ENCODE measurements at regions not wholly inside any gene's neighbourhood (a gene's known extent, or its start where the extent isn't known, plus 50 kb on each side); places are given as distances from the start of the nearest gene placed in this dataset.

DNA sequence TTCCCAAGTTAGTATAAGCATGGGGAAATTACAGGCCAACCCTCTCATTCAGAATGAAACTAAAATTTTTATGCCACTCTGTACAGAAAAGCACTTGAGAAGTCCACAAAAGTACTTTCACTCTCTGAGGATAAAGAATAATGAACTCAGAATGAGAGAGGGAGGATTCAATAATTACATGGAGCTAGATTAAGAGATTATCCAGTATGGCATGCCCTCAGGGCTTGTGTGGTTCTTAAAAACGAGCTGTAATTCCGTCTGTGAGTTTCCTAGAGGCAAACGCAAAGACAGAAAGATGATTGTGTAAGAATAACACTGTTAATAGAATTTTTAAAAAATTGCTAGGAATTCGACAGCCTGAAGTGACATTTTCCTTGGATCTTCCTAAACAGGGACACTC is 126.8 kb upstream of the PTCH1 start:
- no peaks in the 10 kb centered on the region for H3K4me1 ChIP-seq (ENCODE audit: control insufficient read depth, insufficient read depth, low read length)
- no peaks in the 10 kb centered on the region for H3K36me3 ChIP-seq (ENCODE audit: control insufficient read depth, insufficient read depth, low read length)
- no peaks in the 10 kb centered on the region for H3K27me3 ChIP-seq (ENCODE audit: control insufficient read depth, insufficient read depth, low read length)
- no peak overlapping the region for H3K9ac ChIP-seq (ENCODE audit: low read length)
- no peak overlapping the region for H3K27ac ChIP-seq (ENCODE audit: low read depth, low read length)
- no peak overlapping the region for H3K4me3 ChIP-seq (ENCODE audit: low read length)

DNA sequence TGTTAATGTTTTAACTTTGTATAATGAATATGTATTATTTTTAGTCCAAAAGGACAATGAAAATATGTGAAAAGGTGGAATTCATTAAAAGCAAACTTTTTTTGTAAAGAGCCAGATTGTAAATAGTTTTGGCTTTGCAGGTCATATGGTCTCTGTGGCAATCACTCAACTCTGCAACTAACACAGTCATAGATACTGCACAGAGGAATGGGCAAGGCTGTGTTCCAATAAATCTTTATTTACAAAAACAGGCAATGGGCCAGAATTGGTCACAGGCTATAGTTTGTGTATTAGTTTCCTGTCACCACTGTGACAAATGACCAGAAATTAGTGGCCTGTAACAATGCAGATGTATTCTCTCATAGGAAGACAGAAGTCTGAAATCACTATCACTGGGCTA is 125.4 kb upstream of the PTCH1 start:
- no peak overlapping the region for H3K9ac ChIP-seq (ENCODE audit: low read length)
- H3K36me3 ChIP-seq (ENCODE audit: control insufficient read depth, insufficient read depth, low read length) = no peaks in the 10 kb centered on the region
- no peaks in the 10 kb centered on the region for H3K27me3 ChIP-seq (ENCODE audit: control insufficient read depth, insufficient read depth, low read length)

DNA sequence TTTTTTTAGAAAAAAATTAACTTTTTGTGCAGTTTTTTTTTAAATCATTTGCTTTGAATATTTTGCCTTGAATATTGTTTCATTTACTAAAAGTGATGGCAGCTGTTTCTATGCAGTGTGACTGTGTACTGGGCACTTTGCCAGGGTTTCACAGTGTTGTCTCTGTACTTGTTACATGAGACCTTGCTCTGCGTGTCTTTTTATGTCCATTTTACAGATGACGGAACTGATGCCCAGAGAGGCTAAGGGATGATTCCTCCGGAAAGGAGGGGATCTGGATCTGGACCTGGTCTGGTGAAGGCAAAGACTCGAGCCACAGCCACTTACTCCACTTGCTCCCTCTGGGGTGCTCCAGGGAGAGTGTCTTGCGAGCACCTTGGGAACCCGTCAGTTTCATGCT is 124.8 kb upstream of the PTCH1 start:
- H3K4me3 ChIP-seq (ENCODE audit: low read length) = no peak overlapping the region
- H3K27ac ChIP-seq (ENCODE audit: low read depth, low read length) = no peak overlapping the region
- no peak overlapping the region for H3K9ac ChIP-seq (ENCODE audit: low read length)
- no peaks in the 10 kb centered on the region for H3K27me3 ChIP-seq (ENCODE audit: control insufficient read depth, insufficient read depth, low read length)
- H3K4me1 ChIP-seq (ENCODE audit: control insufficient read depth, insufficient read depth, low read length) = no peaks in the 10 kb centered on the region
- no peaks in the 10 kb centered on the region for H3K36me3 ChIP-seq (ENCODE audit: control insufficient read depth, insufficient read depth, low read length)

More for the DNA sequence above, 125.4 kb upstream of the PTCH1 start:
- Histone ChIP-seq H3K4me1 (ENCODE audit: control insufficient read depth, insufficient read depth, low read length) (no peaks in the 10 kb centered on the region), H3K4me3 (ENCODE audit: low read length) (no peak overlapping the region), H3K27ac (ENCODE audit: low read depth, low read length) (no peak overlapping the region)

DNA sequence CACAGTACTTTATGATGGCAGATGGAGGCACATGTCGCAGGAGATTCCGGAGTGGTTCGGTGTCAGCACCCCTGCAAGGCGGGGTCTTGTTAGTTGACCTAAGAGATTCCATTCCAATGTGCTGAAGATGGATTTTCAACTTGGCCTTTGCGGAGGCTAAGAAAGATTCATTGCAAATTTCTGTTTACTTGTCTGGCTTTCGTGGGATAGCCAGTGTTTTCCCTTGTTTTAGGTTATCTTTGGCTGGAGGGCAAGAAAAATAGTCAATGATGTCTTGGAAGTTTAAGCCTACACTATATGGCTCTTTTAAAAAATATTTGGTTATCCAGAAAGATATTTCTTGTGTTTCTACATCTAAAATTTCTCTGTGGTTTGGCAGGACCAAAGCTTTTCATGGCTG is 123.6 kb upstream of the PTCH1 start:
- H3K9ac ChIP-seq (ENCODE audit: low read length) = no peak overlapping the region
- H3K36me3 ChIP-seq (ENCODE audit: control insufficient read depth, insufficient read depth, low read length) = no peaks in the 10 kb centered on the region
- H3K4me1 ChIP-seq (ENCODE audit: control insufficient read depth, insufficient read depth, low read length) = no peaks in the 10 kb centered on the region
- no peak overlapping the region for H3K4me3 ChIP-seq (ENCODE audit: low read length)
- no peaks in the 10 kb centered on the region for H3K27me3 ChIP-seq (ENCODE audit: control insufficient read depth, insufficient read depth, low read length)
- H3K27ac ChIP-seq (ENCODE audit: low read depth, low read length) = no peak overlapping the region

DNA sequence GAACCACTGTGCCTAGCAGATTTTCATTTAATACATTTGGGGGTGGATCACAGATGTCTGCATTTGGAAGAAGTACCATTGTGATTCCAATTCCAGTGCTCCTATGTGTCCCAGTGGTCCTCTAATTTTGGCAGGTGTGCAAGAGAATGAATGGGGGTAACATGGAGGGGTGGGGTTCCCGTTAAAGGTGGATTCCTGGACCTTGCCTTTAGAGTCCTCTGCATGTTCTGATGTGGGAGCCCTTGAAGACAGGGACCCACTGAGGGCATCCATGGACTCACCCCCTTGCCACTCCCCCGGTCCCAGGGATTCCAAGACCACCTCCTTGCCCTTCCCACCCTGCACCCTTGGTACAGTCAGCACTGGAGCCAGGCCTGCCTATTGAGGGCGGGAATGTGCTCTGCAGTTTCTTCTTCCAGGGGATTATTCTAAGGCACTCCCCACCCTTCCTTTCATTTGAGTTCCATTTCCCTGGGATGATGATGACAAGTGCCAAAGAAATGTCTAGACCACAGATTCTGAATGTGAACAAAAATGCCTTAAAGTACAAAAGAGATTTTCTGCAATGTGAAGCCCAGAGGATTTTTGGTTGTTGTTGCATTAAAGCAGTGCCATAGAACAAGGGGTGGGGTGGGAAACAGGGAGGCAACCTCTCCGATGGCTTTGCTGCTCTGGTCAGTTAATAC is 119.4 kb upstream of the PTCH1 start:
- Histone ChIP-seq H3K36me3 (ENCODE audit: control insufficient read depth, insufficient read depth, low read length) (no peaks in the 10 kb centered on the region), H3K27me3 (ENCODE audit: control insufficient read depth, insufficient read depth, low read length) (no peaks in the 10 kb centered on the region), H3K4me3 (ENCODE audit: low read length) (no peak overlapping the region), H3K27ac (ENCODE audit: low read depth, low read length) (no peak overlapping the region), H3K9ac (ENCODE audit: low read length) (no peak overlapping the region), H3K4me1 (ENCODE audit: control insufficient read depth, insufficient read depth, low read length) (no peaks in the 10 kb centered on the region)

DNA sequence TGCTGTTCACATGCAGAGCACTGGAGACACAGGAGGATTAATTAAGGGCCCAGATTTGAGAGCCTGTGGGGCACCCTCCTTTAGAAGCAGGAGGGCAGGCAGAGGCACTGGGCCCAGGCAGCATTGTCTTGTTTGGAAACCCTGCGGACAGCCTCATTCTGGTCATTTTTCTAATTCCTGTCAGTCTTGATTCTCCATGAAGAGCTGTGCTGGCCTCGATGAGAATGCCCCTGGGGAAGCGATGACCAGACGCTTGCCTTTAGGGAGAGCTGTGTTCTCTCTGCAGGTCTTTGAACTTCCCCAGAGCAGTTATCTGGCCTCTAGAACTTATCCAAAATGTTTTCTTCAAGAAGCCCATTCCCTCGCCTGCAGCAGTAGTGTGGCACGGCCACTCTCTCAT is 117.8 kb upstream of the PTCH1 start:
- no peak overlapping the region for H3K27ac ChIP-seq (ENCODE audit: low read depth, low read length)
- no peaks in the 10 kb centered on the region for H3K36me3 ChIP-seq (ENCODE audit: control insufficient read depth, insufficient read depth, low read length)
- H3K9ac ChIP-seq (ENCODE audit: low read length) = no peak overlapping the region
- no peaks in the 10 kb centered on the region for H3K4me1 ChIP-seq (ENCODE audit: control insufficient read depth, insufficient read depth, low read length)
- H3K27me3 ChIP-seq (ENCODE audit: control insufficient read depth, insufficient read depth, low read length) = no peaks in the 10 kb centered on the region
- no peak overlapping the region for H3K4me3 ChIP-seq (ENCODE audit: low read length)

DNA sequence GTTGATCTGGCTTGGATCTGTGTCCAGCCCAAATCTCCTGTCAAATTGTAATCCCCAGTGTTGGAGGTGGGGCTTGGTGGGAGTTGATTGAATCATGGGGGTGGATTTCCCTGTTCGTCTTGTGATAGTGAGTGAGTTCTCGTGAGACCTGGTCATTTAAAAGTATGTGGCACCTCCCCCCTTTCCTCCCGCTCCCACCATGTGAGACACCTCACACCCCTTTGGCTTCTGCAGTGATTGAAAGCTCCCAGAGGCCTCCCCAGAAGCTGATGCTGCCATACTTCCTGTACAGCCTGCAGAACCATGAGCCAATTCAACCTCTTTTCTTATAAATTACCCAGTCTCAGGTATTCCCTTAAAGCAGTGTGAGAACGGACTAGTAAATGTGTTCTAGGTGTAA is 117.3 kb upstream of the PTCH1 start:
- no peak overlapping the region for H3K4me3 ChIP-seq (ENCODE audit: low read length)
- H3K4me1 ChIP-seq (ENCODE audit: control insufficient read depth, insufficient read depth, low read length) = no peaks in the 10 kb centered on the region
- H3K36me3 ChIP-seq (ENCODE audit: control insufficient read depth, insufficient read depth, low read length) = no peaks in the 10 kb centered on the region
- H3K9ac ChIP-seq (ENCODE audit: low read length) = no peak overlapping the region
- no peaks in the 10 kb centered on the region for H3K27me3 ChIP-seq (ENCODE audit: control insufficient read depth, insufficient read depth, low read length)
- H3K27ac ChIP-seq (ENCODE audit: low read depth, low read length) = no peak overlapping the region

DNA sequence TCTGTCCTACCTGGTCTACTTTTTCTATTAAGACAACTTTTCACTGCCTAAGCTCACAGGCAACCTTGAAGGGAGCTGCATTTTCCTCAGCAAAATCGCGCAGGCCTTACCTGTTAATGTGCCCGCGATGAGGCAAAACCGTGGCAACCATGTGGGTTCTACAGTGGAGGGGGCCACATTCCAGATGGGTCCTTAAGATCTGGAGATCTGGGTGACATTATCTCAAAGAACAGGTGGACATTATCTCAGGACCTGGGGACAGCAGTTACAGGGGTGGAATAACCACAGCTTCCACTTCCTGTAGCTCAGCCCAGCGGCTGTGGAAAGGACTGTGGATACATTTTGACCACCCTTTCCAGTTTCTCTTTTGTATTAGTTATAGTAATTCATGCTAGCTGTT is 112.8 kb upstream of the PTCH1 start:
- Histone ChIP-seq H3K27ac (ENCODE audit: low read depth, low read length) (no peak overlapping the region), H3K36me3 (ENCODE audit: control insufficient read depth, insufficient read depth, low read length) (no peaks in the 10 kb centered on the region), H3K4me1 (ENCODE audit: control insufficient read depth, insufficient read depth, low read length) (no peaks in the 10 kb centered on the region), H3K9ac (ENCODE audit: low read length) (no peak overlapping the region), H3K4me3 (ENCODE audit: low read length) (no peak overlapping the region), H3K27me3 (ENCODE audit: control insufficient read depth, insufficient read depth, low read length) (no peaks in the 10 kb centered on the region)

DNA sequence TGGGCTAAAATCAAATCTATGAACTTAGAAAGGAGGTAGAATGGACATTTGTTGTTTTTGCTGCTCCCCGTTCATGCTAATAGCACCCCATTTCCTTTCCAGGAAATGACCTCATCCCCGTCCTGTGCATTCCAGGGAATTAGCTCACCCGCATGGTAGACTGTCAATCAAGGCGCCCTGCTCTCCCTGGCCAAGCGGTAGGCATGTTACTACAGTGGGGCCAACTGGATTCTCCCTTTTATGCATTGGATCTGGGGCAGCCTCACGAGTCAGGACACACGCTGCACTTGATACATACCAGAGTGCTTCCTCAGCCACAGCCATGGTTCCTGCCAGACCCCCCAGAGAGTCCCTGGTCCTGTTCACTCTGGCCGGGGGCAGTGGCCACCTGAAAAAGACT is 111.0 kb upstream of the PTCH1 start:
- H3K4me3 ChIP-seq (ENCODE audit: low read length) = no peak overlapping the region
- H3K27ac ChIP-seq (ENCODE audit: low read depth, low read length) = no peak overlapping the region
- H3K36me3 ChIP-seq (ENCODE audit: control insufficient read depth, insufficient read depth, low read length) = no peaks in the 10 kb centered on the region
- no peaks in the 10 kb centered on the region for H3K27me3 ChIP-seq (ENCODE audit: control insufficient read depth, insufficient read depth, low read length)
- no peaks in the 10 kb centered on the region for H3K4me1 ChIP-seq (ENCODE audit: control insufficient read depth, insufficient read depth, low read length)
- H3K9ac ChIP-seq (ENCODE audit: low read length) = no peak overlapping the region

DNA sequence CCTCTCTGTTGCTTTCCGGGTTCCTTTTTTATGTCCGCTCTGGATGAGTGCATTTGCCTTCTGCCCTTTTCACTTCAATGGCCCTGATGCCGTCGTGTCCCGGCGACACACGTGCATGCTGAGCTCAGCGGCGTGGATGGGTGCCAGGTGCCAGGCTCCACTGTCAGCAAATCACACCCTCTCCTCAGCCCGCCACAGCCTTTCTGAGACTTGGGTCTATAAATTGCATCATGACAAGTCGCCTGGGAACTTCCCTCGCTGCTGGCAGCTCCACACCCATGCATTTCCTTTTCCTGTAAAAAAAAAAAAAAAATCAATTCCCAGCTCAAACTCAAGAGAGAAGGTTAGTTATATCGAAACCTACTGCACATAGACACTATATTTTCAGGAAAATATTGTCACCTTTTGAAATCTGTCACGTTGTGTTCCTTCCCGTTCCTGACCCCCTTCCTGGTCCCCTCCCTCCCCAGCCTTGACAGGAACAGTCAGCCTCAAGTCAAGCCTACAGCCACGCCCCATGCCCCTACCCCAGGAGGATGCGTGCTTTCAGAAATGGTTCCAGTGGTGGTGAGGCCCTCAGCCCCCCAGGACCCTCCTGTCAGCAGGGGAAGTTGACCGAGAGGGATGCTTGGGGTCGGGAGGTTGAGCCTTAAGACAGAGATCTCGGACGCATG is 110.3 kb upstream of the PTCH1 start:
- H3K9ac ChIP-seq (ENCODE audit: low read length) = no peak overlapping the region
- no peaks in the 10 kb centered on the region for H3K4me1 ChIP-seq (ENCODE audit: control insufficient read depth, insufficient read depth, low read length)
- H3K4me3 ChIP-seq (ENCODE audit: low read length) = no peak overlapping the region
- H3K36me3 ChIP-seq (ENCODE audit: control insufficient read depth, insufficient read depth, low read length) = no peaks in the 10 kb centered on the region
- no peak overlapping the region for H3K27ac ChIP-seq (ENCODE audit: low read depth, low read length)
- H3K27me3 ChIP-seq (ENCODE audit: control insufficient read depth, insufficient read depth, low read length) = no peaks in the 10 kb centered on the region

DNA sequence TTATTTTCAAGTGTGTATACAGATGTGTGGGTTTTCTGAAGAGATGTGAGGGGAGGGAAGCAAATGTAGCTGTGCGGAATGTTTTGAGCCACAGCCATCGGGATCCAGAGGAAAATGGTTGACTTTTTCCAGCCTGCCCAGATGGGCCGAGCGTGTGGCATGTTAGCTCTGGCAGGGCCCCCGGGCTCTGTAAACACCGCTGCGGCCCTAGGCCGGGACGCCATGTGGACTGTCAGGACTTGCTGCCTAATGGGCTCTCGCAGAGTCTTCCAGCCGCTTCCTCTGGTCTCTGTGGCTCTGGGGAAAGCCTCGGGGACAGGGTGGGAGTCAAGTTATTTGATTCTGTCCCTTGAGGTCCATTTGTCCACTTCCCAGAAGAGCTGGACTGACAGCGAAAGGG is 109.6 kb upstream of the PTCH1 start:
- H3K27me3 ChIP-seq (ENCODE audit: control insufficient read depth, insufficient read depth, low read length) = no peaks in the 10 kb centered on the region
- H3K36me3 ChIP-seq (ENCODE audit: control insufficient read depth, insufficient read depth, low read length) = no peaks in the 10 kb centered on the region
- no peak overlapping the region for H3K4me3 ChIP-seq (ENCODE audit: low read length)
- no peak overlapping the region for H3K9ac ChIP-seq (ENCODE audit: low read length)
- H3K27ac ChIP-seq (ENCODE audit: low read depth, low read length) = no peak overlapping the region
- no peaks in the 10 kb centered on the region for H3K4me1 ChIP-seq (ENCODE audit: control insufficient read depth, insufficient read depth, low read length)

DNA sequence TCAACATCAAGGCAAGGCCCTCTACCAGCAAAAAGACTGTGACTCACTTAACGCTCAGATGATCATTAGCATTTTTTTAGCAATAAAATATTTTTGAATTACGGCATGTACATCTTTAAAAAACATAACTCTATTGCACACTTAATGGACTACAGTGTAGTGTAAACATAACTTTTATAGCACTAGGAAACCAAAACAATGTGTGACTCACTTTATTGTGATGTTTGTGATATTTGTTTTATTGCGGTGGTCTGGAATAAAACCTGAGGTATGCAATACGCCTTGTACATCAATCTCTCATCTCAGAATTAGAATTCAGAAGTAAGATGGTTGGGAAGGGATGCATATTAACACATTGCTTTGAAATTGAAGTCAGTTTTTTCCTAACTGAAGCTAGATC is 106.9 kb upstream of the PTCH1 start:
- Histone ChIP-seq H3K27me3 (ENCODE audit: control insufficient read depth, insufficient read depth, low read length) (no peaks in the 10 kb centered on the region), H3K36me3 (ENCODE audit: control insufficient read depth, insufficient read depth, low read length) (no peaks in the 10 kb centered on the region), H3K4me3 (ENCODE audit: low read length) (no peak overlapping the region)

DNA sequence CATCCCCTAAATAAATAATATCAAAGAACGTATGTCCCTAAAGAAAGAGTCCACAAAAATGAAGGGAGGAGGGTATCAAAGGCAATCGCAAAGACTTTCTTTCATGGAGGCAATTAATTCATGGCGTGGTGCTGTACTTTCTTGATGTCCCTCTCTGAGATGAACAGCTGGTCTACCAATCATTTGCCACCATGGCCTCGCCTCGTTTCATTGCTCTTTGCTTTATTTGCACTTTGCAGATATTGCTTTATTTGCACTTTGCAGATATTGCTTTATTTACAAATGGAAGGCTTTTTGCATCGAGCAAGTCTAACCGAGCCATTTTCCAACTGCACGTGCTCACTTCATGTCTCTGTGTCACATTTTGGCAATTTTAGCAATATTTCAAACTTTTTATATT is 104.0 kb upstream of the PTCH1 start:
- H3K9ac ChIP-seq (ENCODE audit: low read length) = no peak overlapping the region
- H3K27ac ChIP-seq (ENCODE audit: low read depth, low read length) = no peak overlapping the region
- H3K27me3 ChIP-seq (ENCODE audit: control insufficient read depth, insufficient read depth, low read length) = no peaks in the 10 kb centered on the region
- H3K36me3 ChIP-seq (ENCODE audit: control insufficient read depth, insufficient read depth, low read length) = no peaks in the 10 kb centered on the region
- H3K4me3 ChIP-seq (ENCODE audit: low read length) = no peak overlapping the region
- no peaks in the 10 kb centered on the region for H3K4me1 ChIP-seq (ENCODE audit: control insufficient read depth, insufficient read depth, low read length)

More for the DNA sequence above, 106.9 kb upstream of the PTCH1 start:
- Histone ChIP-seq H3K27ac (ENCODE audit: low read depth, low read length) (no peak overlapping the region), H3K9ac (ENCODE audit: low read length) (no peak overlapping the region), H3K4me1 (ENCODE audit: control insufficient read depth, insufficient read depth, low read length) (no peaks in the 10 kb centered on the region)

Data from rectal smooth muscle tissue (tissue), 1 donor.